ENCODE measurements at regions not wholly inside any gene's neighbourhood (a gene's known extent, or its start where the extent isn't known, plus 50 kb on each side); places are given as distances from the start of the nearest gene placed in this dataset.

DNA sequence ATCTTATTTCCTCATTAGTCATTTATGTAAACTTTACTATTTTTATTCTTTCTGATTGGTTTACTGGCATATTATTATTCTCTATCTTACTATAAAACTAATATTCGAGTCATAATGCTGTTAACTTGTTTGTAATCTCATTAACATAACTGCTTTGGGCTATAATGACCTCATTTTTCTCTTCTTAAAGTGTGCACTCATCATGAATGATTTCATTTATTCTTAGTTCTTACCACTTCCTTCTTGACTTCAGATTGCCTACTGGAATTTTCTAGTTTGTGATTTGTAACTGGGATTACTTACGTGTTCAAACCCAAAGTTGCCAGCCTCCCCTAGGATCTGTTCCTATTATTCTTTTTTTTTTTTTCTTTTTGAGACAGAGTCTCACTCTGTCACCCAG, 91.8 kb upstream of the TNFAIP3 start:
- TF ChIP-seq, protein P1, sequence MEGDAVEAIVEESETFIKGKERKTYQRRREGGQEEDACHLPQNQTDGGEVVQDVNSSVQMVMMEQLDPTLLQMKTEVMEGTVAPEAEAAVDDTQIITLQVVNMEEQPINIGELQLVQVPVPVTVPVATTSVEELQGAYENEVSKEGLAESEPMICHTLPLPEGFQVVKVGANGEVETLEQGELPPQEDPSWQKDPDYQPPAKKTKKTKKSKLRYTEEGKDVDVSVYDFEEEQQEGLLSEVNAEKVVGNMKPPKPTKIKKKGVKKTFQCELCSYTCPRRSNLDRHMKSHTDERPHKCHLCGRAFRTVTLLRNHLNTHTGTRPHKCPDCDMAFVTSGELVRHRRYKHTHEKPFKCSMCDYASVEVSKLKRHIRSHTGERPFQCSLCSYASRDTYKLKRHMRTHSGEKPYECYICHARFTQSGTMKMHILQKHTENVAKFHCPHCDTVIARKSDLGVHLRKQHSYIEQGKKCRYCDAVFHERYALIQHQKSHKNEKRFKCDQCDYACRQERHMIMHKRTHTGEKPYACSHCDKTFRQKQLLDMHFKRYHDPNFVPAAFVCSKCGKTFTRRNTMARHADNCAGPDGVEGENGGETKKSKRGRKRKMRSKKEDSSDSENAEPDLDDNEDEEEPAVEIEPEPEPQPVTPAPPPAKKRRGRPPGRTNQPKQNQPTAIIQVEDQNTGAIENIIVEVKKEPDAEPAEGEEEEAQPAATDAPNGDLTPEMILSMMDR (IDR thresholded peaks at IDR 0.05): no peak

DNA sequence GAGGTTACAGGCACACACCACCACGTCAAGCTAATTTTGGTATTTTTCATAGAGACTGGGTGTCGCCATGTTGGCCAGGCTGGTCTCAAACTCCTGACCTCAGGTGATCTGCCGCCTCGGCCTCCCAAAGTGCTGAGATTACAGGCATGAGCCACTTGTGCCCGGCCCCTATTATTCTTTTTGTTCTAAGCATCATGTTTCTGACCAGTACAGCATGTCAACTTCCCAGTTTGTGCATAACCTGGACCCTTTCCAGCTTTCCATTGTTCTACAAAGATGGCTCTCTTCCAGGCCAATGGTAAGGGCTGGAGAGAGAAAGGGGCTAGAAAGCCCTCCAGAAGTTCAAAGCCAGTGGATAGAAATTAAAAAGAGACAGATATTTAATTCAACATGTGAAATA, 91.3 kb upstream of the TNFAIP3 start:
- TF ChIP-seq, protein P1 (IDR thresholded peaks at IDR 0.05): no peak

DNA sequence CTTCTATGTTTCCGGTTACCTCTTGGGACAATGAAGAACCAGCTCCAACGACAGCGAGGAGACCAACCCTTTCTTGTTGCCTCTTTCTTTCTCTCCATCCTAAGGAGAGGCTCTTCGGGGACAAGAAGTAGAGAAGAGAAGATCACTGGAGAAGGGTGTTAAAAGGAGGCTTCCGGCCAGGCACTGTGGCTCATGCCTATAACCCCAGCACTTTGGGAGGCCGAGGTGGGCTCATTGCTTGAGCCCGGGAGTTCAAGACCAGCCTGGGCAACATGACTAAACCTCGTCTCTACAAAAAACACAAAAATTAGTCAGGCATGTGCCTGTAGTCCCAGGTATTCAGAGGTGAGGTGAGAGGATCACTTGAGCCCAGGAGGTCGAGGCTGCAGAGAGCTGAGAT, 90.8 kb upstream of the TNFAIP3 start:
- TF ChIP-seq, protein P1 (IDR thresholded peaks at IDR 0.05): no peak

DNA sequence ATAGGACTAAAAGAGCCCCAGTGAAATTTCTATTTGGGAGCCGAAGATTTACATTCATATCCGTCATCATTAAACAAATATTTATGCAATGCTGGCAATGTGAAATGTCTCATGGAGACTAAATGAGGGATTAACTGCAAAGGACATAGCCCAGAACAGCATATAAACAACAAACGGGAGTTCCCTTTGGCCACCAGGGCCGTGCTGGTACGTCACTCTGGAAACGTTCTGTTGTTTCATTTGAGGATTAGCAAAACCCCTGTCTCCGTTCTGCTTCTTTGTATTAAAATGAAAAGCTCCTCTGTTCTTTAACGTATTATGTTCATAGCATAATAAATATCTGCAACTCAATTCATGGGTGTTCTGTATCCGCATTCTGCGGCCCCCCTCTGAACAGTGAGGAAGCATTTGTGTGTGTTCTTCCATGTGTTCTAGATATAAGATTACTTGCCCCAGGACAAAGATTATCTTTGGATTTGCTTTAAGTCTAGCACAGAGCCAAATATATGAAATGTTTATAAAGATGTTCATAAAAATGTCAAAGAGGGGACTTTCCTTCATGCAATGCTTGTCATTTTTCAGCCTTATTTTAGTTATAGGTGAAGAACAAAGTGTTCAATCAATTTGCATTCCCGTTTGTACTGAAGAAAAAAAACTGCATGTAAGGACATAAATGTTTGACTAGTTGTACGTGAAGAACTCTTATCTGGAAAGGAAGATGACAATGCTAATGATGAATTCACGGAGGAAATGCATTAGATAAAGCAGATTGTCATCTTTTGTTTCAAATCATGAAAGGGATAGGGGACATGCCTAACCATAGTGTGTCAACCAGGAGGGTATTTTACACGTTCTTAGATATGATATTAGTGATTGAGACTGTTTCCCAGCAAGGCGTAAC, 90.0 kb upstream of the TNFAIP3 start:
- TF ChIP-seq, protein P1 (IDR thresholded peaks at IDR 0.05): no peak

DNA sequence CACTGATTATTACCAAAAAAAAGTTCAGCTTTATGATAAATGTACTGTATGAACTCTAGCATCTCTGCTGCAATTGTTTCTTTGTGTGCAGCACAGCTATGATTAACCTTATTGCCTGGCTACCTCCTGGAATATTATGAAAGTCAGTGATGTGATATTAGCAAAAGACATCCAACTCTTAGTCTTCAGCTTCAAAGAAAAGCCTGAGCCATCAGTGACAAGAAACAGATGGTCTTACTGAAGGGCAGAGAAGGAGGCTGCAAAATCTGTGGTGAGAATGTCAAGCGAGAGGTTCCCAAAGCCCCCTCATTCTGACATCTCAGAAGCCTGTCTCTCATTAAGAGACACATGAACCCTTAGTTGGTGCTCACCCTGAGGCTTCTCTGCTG, 89.4 kb upstream of the TNFAIP3 start:
- TF ChIP-seq, protein P1 (IDR thresholded peaks at IDR 0.05): no peak

DNA sequence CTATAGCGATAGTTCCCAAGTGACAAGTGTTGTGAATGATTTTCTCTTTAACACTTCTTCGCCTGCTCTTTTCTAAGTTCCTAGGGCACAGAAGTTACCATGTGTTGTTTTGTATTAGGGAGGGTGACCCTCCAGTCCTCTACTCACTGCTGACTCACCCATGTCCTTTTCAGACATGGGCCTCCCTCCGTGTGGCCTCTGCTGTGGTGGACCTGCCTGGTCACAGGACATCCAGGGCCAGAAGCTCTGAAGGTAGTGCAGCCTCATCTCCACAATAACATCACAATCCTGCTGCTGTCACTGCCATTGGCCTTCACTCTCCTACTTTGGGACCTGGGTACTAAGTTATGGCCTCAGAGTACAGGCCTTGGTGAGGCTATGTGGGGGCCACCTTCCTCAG, 87.1 kb upstream of the TNFAIP3 start:
- TF ChIP-seq, protein P1 (IDR thresholded peaks at IDR 0.05): no peak

DNA sequence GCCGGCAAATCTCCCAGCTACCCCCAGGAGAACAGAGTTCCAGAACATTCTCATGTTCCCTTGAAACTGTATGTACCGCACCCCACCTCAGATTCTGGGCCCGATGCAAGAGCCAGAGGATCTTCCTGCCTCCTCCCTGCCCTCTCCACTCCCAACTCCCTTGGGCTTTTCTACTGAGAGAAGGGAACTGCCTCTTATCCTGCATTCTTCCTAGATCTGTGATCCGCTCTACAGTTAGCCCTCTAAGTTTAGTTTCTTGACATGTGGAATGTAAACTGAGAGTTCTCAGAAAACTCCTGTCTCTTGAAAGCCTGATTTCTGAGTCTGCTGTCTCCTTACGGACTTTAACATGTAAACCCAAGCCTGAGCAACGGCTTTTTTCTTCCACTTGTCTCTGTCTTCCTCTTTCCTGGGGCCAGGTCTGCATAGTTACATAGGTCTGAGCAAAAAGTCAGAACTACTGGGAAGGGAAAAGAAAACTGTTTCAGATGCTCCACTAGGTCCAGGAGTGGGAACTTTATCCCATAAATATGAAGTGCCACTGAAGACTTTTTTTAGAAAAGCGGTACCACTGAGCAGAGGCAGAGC, 86.5 kb upstream of the TNFAIP3 start:
- TF ChIP-seq, protein P1 (IDR thresholded peaks at IDR 0.05): no peak
